GM18868 (cell line): ENCODE measurements at regions not wholly inside any gene's neighbourhood (a gene's known extent, or its start where the extent isn't known, plus 50 kb on each side); places are given as distances from the start of the nearest gene placed in this dataset.

ENCODE experiments used
- ATAC-seq: cut with Tn5 transposase; IDR thresholded peaks from one replicate; pipeline ENCODE4 v1.9.1; 2021; ENCODE audit warnings: mild to moderate bottlenecking, moderate library complexity; ENCODE audit not compliant: unreplicated experiment

GRCh38 chr11:115665175-115665821, 161.1 kb upstream of the CADM1 start:
- no peak for ATAC-seq

DNA sequence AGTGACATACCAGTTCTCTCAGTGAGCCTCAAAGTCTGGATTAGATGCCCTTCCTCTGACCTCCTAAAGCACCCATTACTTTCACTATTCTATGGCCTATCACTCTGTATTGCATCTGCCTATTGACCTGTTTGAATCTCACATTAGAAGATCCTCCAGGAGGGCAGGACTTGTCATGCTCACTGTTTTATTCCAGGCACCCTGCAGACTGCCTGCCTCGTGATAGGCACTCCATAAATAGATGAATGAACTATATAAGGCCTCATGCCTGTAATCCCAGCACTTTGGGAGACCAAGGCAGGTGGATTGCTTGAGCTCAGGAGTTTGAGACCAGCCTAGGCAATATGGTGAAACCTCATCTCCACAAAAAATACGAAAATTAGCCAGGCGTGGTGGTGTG, 160.1 kb upstream of the CADM1 start:
- no peak for ATAC-seq

GRCh38 chr11:115663790-115664189, 159.6 kb upstream of the CADM1 start:
- ATAC-seq, result no peak

DNA sequence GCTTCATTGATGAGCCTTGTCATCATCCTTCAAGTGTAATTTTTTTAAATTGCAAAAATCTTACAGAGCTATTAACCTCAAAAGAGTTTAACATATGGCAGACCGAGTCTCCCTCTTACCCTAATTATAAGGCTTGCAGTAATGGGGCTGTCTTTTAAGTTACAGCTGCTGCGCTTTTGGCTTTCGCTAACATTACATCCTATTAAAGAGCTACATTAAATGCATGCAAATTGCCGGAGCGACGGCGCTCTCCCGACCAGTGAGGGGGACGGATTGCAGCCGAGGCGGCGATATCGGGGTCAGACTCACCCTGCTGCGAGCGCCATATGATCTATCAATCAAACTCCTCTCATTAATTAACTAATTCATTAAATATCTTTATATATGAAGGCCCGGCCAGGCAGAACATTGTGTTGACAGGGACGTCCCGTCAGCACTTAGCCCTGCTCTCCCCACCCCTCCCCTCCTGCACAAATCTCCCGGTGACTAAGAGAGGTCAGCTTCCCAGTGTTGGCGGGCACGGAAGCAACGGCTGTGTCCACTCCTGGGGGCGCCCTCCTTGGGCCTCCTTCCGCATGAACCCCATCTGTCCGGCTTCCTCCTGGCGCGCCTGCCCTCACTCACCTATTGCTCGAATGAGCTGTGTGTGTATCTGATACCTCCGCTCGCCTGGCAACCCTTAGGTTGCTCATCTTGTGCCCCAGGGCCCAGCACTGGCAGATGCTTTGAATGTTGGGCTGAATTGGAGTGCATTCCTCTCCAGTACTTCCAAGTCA, 156.0 kb upstream of the CADM1 start:
- no peak for ATAC-seq

GRCh38 chr11:115659061-115659963, 155.1 kb upstream of the CADM1 start:
- ATAC-seq, result no peak

- ATAC-seq, result no peak
Measured at GRCh38 chr11:115657586-115657985, 153.4 kb upstream of the CADM1 start.

GRCh38 chr11:115656669-115657068, 152.5 kb upstream of the CADM1 start:
- ATAC-seq, result no peak

DNA sequence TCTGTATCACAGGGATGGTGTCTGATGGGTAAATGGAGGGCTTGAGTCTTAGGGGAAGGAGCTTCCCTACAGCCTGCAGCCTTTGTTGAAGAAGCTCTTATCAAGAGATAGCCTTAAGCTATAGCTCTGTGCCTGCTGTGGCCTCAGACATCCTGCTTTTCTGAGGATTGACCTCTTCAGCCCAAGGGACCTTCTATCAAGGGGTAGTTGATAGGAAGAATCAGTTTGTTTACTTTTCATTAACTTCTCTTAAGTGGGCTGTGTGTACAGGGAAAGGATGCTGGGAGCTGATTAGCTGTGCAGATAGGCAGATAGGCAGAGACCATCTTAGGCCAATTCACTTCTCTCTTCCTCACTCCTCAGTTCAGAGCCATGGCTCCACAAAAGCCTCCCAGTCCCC, 151.8 kb upstream of the CADM1 start:
- ATAC-seq, result no peak

DNA sequence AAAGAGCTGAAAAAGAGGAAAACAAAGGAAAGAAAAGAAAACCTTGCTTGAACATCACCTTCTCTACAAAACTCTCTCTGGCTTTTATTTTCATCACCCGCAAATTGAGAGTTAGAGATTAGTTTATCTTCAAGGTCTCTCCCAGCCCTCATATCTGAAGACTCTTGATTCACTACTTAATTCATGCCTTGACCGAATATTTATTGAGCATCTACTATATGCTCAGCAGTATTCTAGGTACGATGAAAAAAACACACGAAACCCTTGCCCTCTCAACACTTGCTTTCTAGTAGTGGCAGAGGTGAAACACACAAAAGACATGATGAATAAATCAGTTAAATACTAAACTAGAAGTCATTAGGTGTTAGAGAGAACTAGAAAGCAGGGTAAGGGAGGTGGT, 150.6 kb upstream of the CADM1 start:
- ATAC-seq, result no peak

DNA sequence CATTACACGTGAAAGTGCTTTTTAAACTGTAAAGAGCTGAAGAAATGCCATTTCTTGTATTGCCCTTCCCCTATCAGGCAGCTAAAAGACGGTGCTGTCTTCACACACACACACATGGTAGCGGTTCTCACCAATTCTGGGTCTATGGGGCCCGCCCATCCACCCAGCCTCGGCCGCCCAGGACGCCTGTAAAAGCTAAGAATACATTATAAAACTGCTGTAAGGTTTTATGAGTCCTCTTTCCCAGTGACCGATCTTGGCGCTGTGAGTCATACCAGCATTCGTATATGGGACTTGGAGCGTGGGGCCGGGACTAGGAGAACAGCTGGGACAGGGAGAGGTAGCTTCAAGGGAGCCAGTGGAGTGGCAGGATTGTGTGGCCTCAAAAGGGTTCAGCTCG, 149.7 kb upstream of the CADM1 start:
- no peak for ATAC-seq

DNA sequence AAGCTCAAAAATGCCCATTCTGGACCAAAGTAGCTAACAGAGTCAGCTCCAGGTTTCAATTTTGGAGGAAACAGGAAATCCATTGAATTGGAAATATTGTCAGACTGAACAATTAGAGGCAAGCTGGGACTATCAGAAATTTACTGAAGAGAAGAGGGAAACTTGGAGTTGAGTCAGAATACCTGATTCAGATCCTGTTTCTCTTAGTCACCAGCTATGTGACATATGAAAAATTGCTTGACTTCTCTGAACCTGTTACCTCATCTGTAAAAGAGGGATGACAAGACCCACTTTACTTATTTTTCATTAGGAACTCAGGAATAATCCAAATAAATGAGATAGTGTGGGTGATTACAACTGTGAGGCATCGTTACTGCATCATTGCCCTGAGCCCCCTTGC, 148.9 kb upstream of the CADM1 start:
- ATAC-seq, result no peak

- ATAC-seq, result no peak
Measured at GRCh38 chr11:115652496-115652895, 148.3 kb upstream of the CADM1 start.

- no peak for ATAC-seq
Measured at GRCh38 chr11:115652094-115652493, 147.9 kb upstream of the CADM1 start.

DNA sequence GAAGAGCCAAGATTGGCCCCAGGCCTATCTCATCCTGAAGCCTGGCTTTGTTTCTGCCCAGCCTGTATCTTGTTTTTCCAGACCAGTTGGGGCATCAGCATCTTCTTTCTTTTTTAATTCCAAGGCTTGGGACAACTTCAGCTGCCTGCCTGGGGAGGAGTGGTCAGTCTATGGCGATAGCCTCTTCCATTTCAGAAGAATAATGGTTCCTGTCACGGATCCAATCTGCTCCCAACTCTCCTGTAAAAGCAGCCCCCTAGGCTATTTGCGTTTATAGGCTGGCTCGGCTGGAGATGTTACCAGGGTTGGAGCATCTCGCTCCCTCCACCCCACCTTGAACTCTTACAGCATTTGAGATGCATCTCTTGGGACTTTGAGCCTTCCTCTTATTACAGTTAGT, 145.2 kb upstream of the CADM1 start:
- no peak for ATAC-seq

GRCh38 chr11:115645631-115646317, 141.6 kb upstream of the CADM1 start:
- no peak for ATAC-seq

- no peak for ATAC-seq
Measured at GRCh38 chr11:115644856-115645255, 140.6 kb upstream of the CADM1 start.

- no peak for ATAC-seq
Measured at GRCh38 chr11:115643549-115644270, 139.5 kb upstream of the CADM1 start.

DNA sequence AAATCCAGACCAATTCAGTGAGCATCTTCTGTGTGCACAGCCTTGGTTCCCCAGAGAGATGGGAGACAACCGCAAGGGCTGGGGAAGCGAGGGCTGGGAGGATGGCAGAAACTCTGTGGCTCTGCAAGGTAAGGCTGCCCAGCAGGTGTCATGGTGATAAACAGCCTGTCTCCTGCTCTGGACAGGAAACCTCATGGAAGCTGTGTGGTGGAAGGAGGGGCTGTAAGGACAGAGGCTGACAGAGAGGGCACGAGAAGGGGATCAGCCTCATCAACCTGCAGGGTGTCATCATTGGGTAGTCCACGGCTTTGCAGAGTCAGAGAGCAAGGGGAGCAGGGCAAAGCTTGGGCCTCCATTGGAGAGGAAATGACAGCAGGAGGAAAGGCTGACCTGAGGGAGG, 138.4 kb upstream of the CADM1 start:
- ATAC-seq, result no peak

GRCh38 chr11:115637599-115638241, 133.5 kb upstream of the CADM1 start:
- no peak for ATAC-seq
